Spleen (tissue), 7 donors: ENCODE measurements at regions not wholly inside any gene's neighbourhood (a gene's known extent, or its start where the extent isn't known, plus 50 kb on each side); places are given as distances from the start of the nearest gene placed in this dataset.

ENCODE experiments used
- CTCF ChIP-seq, 11 experiments: fragments of 200-600 bp in 7 of 11; fragments of 450-650 bp in 4 of 11; sonication (generic) in 4 of 11; IDR thresholded peaks in 8 of 11; conservative IDR thresholded peaks in 3 of 11; 1 replicate in 7 of 11; 2 replicates in 4 of 11; pipeline versions ENCODE4 v1.4.0 to v1.8.0; 2016 to 2021; ENCODE audit warnings: antibody characterized with exemption in 11 of 11, inconsistent platforms in 4 of 11, mild to moderate bottlenecking in 1 of 11
- POLR2A ChIP-seq, 3 donors: fragments of 450-650 bp; IDR thresholded peaks; one replicate each; pipeline ENCODE4 v1.5.1; 2017; ENCODE audit warnings: antibody characterized with exemption in 3 of 3, mild to moderate bottlenecking in 1 of 3
- POLR2AphosphoS5 ChIP-seq, 3 donors: sonication (generic); formaldehyde crosslinking; IDR thresholded peaks; one replicate each; pipeline ENCODE4 v1.5.1; 2017; ENCODE audit warnings: antibody characterized with exemption in 3 of 3
- donor health status: DM: no; HTN: no; CAD: no; lungs with moderate emphysema.
- donor health status: DM: no; HTN: no; CAD: no.
- donor health status: DM: no; HTN: no; CAD: no.

GRCh38 chr3:62935793-62936192, 60.6 kb upstream of the CADPS start:
- TF ChIP-seq CTCF (IDR thresholded peaks at IDR 0.05 in 8 of 11, conservative IDR thresholded peaks at IDR 0.05 in 3 of 11) (no peak), POLR2AphosphoS5 (IDR thresholded peaks at IDR 0.05) (no peak), POLR2A (IDR thresholded peaks at IDR 0.05) (no peak)
